Lower leg skin (tissue), 3 donors: ENCODE measurements at regions not wholly inside any gene's neighbourhood (a gene's known extent, or its start where the extent isn't known, plus 50 kb on each side); places are given as distances from the start of the nearest gene placed in this dataset.

Source experiments
- POLR2A ChIP-seq, 2 donors: fragments of 450-650 bp; IDR thresholded peaks; one replicate each; pipeline ENCODE4 v1.6.1; 2016 to 2017; ENCODE audit warnings: antibody characterized with exemption in 2 of 2, mild to moderate bottlenecking in 1 of 2, moderate library complexity in 1 of 2
- TF ChIP-seq, protein P1 (sequence below), 3 donors: fragments of 450-650 bp; IDR thresholded peaks; one replicate each; pipeline ENCODE4 v1.5.1; 2016; ENCODE audit warnings: antibody characterized with exemption in 3 of 3, mild to moderate bottlenecking in 3 of 3, moderate library complexity in 2 of 3

- TF ChIP-seq, protein P1, sequence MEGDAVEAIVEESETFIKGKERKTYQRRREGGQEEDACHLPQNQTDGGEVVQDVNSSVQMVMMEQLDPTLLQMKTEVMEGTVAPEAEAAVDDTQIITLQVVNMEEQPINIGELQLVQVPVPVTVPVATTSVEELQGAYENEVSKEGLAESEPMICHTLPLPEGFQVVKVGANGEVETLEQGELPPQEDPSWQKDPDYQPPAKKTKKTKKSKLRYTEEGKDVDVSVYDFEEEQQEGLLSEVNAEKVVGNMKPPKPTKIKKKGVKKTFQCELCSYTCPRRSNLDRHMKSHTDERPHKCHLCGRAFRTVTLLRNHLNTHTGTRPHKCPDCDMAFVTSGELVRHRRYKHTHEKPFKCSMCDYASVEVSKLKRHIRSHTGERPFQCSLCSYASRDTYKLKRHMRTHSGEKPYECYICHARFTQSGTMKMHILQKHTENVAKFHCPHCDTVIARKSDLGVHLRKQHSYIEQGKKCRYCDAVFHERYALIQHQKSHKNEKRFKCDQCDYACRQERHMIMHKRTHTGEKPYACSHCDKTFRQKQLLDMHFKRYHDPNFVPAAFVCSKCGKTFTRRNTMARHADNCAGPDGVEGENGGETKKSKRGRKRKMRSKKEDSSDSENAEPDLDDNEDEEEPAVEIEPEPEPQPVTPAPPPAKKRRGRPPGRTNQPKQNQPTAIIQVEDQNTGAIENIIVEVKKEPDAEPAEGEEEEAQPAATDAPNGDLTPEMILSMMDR (IDR thresholded peaks at IDR 0.05) = no peak
- TF ChIP-seq POLR2A (IDR thresholded peaks at IDR 0.05) = no peak
These were observed 429.2 kb upstream of the HS3ST1 start for GRCh38 chr4:11857881-11858280.
